ENCODE measurements at regions not wholly inside any gene's neighbourhood (a gene's known extent, or its start where the extent isn't known, plus 50 kb on each side); places are given as distances from the start of the nearest gene placed in this dataset.
A peak's percentile ranks its signal among the peaks of the same experiment; 100 is the strongest.

- DNase-seq, result no peak
These were observed 59.8 kb upstream of the TBPL2 start for GRCh38 chr14:55500219-55500701.

DNA sequence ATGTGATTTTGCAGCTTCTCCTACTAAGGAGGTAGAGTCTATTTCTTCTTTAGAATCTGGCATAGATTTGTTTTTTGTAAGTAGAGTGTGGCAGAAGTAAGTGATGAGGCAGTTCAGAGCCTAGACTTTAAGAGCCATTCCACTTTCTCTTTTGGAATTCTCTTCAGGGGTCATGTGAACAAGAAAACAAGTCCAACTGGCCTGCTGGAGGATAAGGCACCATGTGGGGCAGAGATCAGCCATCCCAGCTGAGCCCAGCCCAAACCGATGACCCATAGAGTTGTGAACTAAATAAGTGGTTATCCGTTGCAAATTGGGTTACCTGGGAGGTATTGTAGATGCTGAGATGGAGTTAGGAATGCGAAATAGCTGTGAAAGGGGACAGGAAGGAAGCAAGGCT is 60.3 kb upstream of the TBPL2 start:
- no peak for DNase-seq

GRCh38 chr14:55502746-55503284 is 62.4 kb upstream of the TBPL2 start:
- DNase-seq, result no peak

DNA sequence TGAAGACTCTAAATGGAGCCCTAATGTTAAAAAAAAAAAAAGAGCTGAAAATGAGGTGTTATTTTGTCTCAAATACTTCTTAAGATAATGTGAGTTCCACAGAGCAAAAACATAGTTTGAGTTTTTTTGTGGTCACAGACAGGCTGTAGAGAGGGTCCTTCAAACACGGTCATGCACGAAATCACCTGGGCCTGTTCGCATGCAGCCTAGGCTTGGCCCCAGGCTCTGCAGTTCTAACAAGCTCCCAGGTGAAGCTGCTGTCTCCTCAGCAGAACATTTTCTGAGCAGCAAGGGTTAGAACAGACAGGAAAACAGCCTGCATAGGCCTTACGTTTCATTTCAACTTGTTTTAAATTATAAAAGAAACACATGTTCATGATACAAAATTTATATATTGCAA is 65.4 kb upstream of the TBPL2 start:
- no peak for DNase-seq

- DNase-seq, result no peak
These were observed 68.3 kb upstream of the TBPL2 start for GRCh38 chr14:55508676-55509075.

- DNase-seq, result no peak
These were observed 67.6 kb upstream of the KTN1 start for GRCh38 chr14:55512421-55512820.

DNA sequence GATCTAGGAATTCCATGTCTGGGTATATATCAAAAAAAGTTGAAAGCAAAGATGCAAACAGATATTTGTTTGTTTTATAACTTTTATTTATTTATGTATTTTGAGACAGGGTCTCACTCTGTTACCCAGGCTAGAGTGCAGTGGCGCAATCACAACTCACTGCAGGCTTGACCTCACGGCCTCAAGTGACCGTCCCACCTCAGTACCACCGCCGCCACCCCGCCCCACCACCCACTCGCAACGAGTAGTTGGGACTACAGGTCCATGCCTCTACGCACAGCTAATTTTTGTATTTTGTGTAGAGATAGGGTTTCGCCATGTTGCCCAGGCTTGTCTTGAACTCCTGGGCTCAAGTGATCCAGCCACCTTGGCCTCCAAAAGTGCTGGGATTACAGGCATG is 66.5 kb upstream of the KTN1 start:
- no peak for DNase-seq

DNA sequence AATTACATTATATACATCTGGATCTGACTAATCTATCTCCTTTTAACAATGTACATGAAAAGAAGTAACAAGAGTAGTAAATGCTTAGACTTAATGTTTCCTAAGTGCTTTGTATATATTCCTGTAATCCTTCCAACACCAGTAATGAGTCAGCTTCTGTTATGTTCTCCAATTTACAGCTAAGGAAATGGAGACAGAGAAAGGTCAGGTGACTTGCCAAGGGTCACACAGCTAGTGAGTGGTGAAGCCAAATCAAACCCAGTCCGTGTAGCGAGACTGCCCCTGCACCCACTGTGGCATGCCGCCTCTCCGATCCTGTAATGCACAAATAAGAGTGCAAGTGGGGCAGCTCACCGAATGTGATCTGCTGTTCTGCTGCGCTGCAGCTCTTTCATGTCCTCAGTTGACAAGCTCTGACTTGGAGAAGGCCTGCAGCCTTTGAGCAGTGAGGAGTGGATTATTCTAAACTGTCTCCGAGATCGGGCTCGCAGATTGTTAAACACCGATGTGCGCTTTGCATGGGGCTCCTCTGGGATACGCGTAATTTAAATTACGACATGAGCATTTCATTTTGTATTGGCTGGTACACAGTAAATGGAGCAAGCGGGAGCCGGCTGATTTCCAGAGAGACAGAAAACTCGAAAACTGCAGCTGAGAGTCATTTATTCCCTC is 65.1 kb upstream of the KTN1 start:
- DNase-seq, result no peak

DNA sequence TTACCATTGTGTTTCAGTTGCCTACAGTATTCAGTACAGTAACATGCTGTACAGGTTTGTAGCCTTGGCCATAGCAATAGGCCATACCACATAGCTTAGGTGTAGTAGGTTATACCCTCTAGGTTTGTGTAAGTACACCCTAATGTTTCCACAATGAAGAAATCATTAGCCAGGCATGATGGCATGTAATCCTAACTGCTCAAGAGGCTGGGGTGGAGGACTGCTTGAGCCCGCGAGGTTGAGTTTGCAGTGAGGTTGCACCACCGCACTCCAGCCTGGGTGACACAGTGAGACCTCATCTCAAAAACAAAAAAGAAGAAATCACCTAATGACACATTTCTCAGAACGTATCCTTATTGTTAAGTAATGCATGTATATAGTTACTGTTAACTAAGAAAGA is 63.2 kb upstream of the KTN1 start:
- no peak for DNase-seq

DNA sequence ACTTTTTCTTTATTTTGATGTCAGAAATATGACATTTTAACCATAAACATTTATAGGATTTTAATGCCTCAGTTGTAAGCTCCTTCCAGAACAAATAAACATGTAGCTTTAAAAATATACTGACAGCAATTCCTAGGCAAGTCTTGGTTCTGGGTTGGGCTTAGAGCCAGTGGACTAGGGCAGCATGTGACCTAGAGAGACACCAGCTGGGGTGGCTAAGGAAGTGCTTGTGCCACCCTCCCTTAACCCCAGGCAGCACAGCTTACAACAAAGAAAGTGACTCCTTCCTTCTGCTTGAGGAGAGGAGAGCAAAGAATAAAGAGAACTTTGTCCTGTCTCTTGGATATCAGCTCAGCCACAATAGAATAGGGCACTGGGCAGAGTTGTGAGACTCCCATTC is 61.6 kb upstream of the KTN1 start:
- peak; percentile 9 for DNase-seq

DNA sequence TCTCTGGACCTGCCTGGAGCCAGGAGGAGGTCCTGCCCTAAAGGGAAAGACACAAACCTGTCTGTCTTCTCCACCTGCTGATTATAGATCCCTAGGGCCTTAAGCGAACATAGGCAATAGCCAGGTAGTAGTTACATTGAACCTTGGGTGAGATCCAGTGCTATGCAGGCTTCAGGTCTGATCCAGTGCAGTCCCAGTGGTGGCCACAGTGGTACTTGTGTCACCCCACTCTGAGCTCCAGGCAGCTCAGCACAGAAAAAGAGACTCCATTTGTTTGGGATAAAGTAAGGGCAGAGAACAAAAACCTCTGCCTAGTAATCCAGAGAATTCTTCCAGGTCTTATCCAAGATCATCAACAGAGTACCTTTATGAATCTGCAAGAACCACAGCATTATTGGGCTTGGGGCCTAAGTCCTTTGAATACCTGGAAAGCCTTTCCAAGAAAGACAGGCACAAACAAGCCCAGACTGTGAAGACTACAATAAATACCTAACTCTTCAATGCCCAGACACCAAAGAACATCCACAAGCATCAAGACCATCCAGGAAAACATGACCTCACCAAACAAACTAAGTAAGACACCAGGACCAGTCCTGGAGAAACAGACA is 60.4 kb upstream of the KTN1 start:
- DNase-seq, result no peak

- DNase-seq, result no peak
These were observed 56.7 kb upstream of the KTN1 start for GRCh38 chr14:55523321-55523720.
